Nephron (organoid): ENCODE measurements at regions not wholly inside any gene's neighbourhood (a gene's known extent, or its start where the extent isn't known, plus 50 kb on each side); places are given as distances from the start of the nearest gene placed in this dataset.

Experiments used
- H3K27ac Mint-ChIP-seq, 3 experiments: 2 replicates each; pipeline ENCODE4 v1.8.0; 2020; ENCODE audit warnings: mixed read lengths in 3 of 3, mild to moderate bottlenecking in 2 of 3, moderate library complexity in 1 of 3
- H3K27me3 Mint-ChIP-seq: 2 replicates; pipeline ENCODE4 v1.8.0; 2021; ENCODE audit warnings: low read depth, mild to moderate bottlenecking, moderate library complexity, mixed read lengths
- H3K36me3 Mint-ChIP-seq: 2 replicates; pipeline ENCODE4 v1.8.0; 2020; ENCODE audit warnings: low read depth, mixed read lengths
- H3K4me1 Mint-ChIP-seq: 2 replicates; pipeline ENCODE4 v1.8.0; 2020; ENCODE audit warnings: mixed read lengths
- H3K4me3 Mint-ChIP-seq, 3 experiments: 2 replicates each; pipeline ENCODE4 v1.8.0; 2020; ENCODE audit warnings: mild to moderate bottlenecking in 3 of 3, mixed read lengths in 3 of 3, moderate library complexity in 2 of 3
- H3K9me3 Mint-ChIP-seq: 2 replicates; pipeline ENCODE4 v1.8.0; 2020; ENCODE audit warnings: mixed read lengths
- TF ChIP-seq, protein P1 (sequence below), 3 experiments: fragments of 200-600 bp; sonication (generic); IDR thresholded peaks; one replicate each; pipeline ENCODE4 v1.5.0; 2021; ENCODE audit warnings: antibody characterized with exemption in 3 of 3; ENCODE audit not compliant: unreplicated experiment in 3 of 3

DNA sequence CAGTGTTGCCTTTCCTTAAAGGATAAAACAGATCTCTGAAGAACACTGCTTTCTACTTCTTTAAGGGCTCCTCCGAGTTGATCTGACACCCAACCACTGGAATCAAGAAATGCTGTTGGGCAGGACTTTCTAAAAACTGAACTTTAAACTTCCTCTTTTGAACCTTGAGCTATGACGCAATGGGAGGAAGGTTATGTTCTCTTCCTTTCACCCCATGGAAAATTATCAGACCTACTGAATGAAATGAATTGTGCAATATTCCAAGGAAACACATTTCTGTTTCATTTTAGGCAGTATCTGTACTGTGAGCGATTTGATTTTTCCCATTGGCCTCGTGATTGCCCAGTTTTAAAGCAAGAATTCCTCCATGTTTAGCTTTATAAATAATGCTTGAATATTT, 206.0 kb upstream of the PRR16 start:
- no peak overlapping the region for H3K27ac Mint-ChIP-seq
- H3K9me3 Mint-ChIP-seq = no peaks in the 10 kb centered on the region
- no peaks in the 10 kb centered on the region for H3K36me3 Mint-ChIP-seq
- TF ChIP-seq, protein P1, sequence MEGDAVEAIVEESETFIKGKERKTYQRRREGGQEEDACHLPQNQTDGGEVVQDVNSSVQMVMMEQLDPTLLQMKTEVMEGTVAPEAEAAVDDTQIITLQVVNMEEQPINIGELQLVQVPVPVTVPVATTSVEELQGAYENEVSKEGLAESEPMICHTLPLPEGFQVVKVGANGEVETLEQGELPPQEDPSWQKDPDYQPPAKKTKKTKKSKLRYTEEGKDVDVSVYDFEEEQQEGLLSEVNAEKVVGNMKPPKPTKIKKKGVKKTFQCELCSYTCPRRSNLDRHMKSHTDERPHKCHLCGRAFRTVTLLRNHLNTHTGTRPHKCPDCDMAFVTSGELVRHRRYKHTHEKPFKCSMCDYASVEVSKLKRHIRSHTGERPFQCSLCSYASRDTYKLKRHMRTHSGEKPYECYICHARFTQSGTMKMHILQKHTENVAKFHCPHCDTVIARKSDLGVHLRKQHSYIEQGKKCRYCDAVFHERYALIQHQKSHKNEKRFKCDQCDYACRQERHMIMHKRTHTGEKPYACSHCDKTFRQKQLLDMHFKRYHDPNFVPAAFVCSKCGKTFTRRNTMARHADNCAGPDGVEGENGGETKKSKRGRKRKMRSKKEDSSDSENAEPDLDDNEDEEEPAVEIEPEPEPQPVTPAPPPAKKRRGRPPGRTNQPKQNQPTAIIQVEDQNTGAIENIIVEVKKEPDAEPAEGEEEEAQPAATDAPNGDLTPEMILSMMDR (IDR thresholded peaks at IDR 0.05; ENCODE audit: unreplicated experiment in 3 of 3) = no peak
- H3K4me1 Mint-ChIP-seq = no peaks in the 10 kb centered on the region
- H3K27me3 Mint-ChIP-seq = no peaks in the 10 kb centered on the region
- H3K4me3 Mint-ChIP-seq = no peak overlapping the region

DNA sequence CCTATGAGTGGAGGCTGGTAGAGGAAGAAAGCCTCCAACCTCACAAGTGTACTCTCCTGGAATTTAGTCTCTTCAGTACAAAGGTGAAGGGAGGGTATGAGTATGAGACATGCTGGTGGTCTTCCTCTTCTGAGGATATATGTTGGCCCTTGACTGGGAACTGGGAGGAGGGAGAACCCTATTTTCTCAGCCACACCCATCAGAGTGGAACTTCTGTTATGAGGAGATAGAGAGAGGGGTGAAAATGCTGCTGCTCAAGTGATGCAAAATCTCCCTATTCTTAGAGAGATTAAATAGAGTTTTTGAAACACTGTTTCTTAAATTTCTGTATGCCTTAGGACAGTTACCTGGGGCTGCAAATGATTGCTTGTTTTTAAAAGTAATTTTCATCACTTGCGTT, 203.4 kb upstream of the PRR16 start:
- Mint-ChIP-seq H3K27ac (no peak overlapping the region), H3K4me3 (no peak overlapping the region), H3K9me3 (no peaks in the 10 kb centered on the region), H3K27me3 (peaks cover 5% of the 10 kb centered on the region), H3K4me1 (no peaks in the 10 kb centered on the region), H3K36me3 (no peaks in the 10 kb centered on the region)
- TF ChIP-seq, protein P1 (IDR thresholded peaks at IDR 0.05; ENCODE audit: unreplicated experiment in 3 of 3) = no peak

DNA sequence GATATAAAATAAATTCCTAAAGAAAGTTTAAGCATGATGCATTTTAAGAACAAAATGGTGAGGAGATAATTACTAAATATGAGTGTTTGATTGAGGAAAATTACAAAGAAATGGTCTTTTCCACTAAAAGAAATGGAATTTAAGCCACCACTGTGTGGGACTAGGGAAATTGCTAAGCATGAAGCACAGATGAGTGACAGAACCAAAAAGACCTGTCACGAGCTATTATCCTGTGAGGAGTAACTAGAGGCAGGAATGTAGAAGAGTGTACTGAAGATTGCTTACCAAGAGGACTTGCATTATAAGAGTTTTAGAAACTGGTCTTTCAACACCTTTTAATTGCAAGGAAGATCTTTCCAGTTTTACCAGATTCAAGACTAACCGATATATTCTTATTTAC, 193.6 kb upstream of the PRR16 start:
- no peaks in the 10 kb centered on the region for H3K27me3 Mint-ChIP-seq
- H3K36me3 Mint-ChIP-seq = no peaks in the 10 kb centered on the region
- TF ChIP-seq, protein P1 (IDR thresholded peaks at IDR 0.05; ENCODE audit: unreplicated experiment in 3 of 3) = no peak
- no peak overlapping the region for H3K4me3 Mint-ChIP-seq
- H3K9me3 Mint-ChIP-seq = peaks cover 12% of the 10 kb centered on the region
- H3K4me1 Mint-ChIP-seq = no peaks in the 10 kb centered on the region
- no peak overlapping the region for H3K27ac Mint-ChIP-seq

DNA sequence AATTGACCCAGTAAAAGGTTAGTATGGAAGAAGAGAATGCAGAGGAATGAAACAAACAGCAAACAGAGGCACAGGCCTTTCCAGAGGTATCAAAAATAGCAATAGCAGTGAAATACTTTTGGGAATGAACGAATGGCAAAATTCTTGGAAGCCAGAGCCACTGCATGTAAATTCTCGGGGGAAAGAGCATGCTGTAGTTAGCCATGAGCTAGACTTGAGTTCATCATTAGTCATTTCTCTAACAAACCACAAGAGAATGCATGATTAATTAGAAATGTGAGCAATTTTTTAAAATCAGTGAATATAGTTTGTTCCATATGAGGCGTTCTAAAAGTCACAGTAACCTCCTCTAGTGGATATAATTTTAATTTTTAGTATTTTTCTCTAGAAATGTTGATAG, 170.3 kb upstream of the PRR16 start:
- Mint-ChIP-seq H3K27ac (no peak overlapping the region), H3K27me3 (no peaks in the 10 kb centered on the region), H3K9me3 (no peaks in the 10 kb centered on the region), H3K4me1 (peaks cover 7% of the 10 kb centered on the region), H3K4me3 (no peak overlapping the region), H3K36me3 (no peaks in the 10 kb centered on the region)
- TF ChIP-seq, protein P1 (IDR thresholded peaks at IDR 0.05; ENCODE audit: unreplicated experiment in 3 of 3) = no peak

DNA sequence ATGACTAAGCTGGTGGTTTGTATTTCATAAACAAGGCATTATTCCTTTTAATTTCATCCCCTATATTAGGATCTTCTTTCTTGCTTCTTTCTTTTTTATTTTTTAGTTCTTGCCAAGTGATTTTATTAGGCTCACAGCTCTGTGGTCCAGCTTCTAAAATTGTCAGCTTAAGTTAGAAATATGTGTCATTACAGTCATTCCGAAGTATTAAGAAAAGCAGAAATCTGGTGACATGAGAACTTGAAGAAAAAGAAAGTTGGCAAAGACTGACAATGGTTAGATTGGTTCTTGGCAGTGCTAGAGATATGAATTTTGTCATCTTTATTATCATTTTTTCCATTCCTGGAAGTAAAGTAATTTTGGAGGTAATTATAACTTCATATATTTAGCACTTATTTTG, 166.5 kb upstream of the PRR16 start:
- Mint-ChIP-seq H3K36me3 (no peaks in the 10 kb centered on the region), H3K4me1 (peaks cover 11% of the 10 kb centered on the region), H3K27me3 (no peaks in the 10 kb centered on the region), H3K27ac (no peak overlapping the region), H3K4me3 (no peak overlapping the region), H3K9me3 (no peaks in the 10 kb centered on the region)
- TF ChIP-seq, protein P1 (IDR thresholded peaks at IDR 0.05; ENCODE audit: unreplicated experiment in 3 of 3) = no peak

DNA sequence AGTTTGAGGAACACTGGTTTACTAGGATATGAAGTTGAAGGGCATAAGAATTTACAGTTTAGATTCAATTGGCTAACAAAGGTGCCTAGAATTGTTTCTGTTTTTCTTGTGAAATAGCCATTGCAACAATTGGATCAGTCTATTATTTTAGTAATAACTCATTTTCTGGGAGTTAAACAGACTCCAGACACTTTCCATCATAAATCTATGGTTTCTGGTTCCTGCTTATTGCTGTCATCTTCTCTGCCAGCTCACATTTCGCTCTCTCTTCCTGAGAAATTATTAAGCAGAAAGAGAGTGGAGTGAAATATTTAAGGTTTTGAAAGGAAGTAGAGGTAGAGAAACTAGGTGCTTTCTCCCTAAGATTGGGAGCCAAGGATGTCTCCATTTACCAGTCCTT, 165.1 kb upstream of the PRR16 start:
- H3K27ac Mint-ChIP-seq = no peak overlapping the region
- no peak overlapping the region for H3K4me3 Mint-ChIP-seq

More for the DNA sequence above, 165.1 kb upstream of the PRR16 start:
- TF ChIP-seq, protein P1 (IDR thresholded peaks at IDR 0.05; ENCODE audit: unreplicated experiment in 3 of 3) = no peak
- H3K4me1 Mint-ChIP-seq = peaks cover 11% of the 10 kb centered on the region
- no peaks in the 10 kb centered on the region for H3K9me3 Mint-ChIP-seq
- no peaks in the 10 kb centered on the region for H3K27me3 Mint-ChIP-seq
- H3K36me3 Mint-ChIP-seq = no peaks in the 10 kb centered on the region
